H1 (cell line): ENCODE measurements at regions not wholly inside any gene's neighbourhood (a gene's known extent, or its start where the extent isn't known, plus 50 kb on each side); places are given as distances from the start of the nearest gene placed in this dataset.

Source experiments
- BCL11A ChIP-seq, 2 experiments: IDR thresholded peaks; one replicate each; pipeline ENCODE4 v1.6.1; 2011; ENCODE audit warnings: low read depth in 2 of 2, low read length in 2 of 2, mild to moderate bottlenecking in 2 of 2

- no peak for TF ChIP-seq BCL11A (IDR thresholded peaks at IDR 0.05; ENCODE audit: low read depth in 2 of 2, low read length in 2 of 2)
- TF ChIP-seq, all 59 proteins: peak for 0
Measured at GRCh38 chr2:107740300-107740699, 86.4 kb upstream of the RGPD4 start (continued).
